Vagina (tissue), 2 donors: ENCODE measurements at regions not wholly inside any gene's neighbourhood (a gene's known extent, or its start where the extent isn't known, plus 50 kb on each side); places are given as distances from the start of the nearest gene placed in this dataset.

ENCODE experiments used
- DNase-seq, 2 donors: peaks; one replicate each; pipeline ENCODE4 v3.0.0-alpha.2; 2017; ENCODE audit errors: extremely low spot score in 2 of 2
- H3K27ac ChIP-seq: fragments of 200-600 bp; sonication (generic); one replicate; pipeline ENCODE4 v1.5.1; 2019
- H3K27me3 ChIP-seq: fragments of 200-600 bp; sonication (generic); one replicate; pipeline ENCODE4 v1.5.1; 2019
- H3K36me3 ChIP-seq, 2 donors: fragments of 200-600 bp; sonication (generic); one replicate each; pipeline ENCODE4 v1.5.1; 2017 to 2019
- H3K4me1 ChIP-seq: fragments of 200-600 bp; sonication (generic); one replicate; pipeline ENCODE4 v1.5.1; 2019
- H3K4me3 ChIP-seq, 2 donors: fragments of 200-600 bp; sonication (generic); 1 replicate in 1 of 2; 2 replicates in 1 of 2; pipeline ENCODE4 v1.5.1; 2016 to 2019
- H3K9me3 ChIP-seq: fragments of 200-600 bp; sonication (generic); one replicate; pipeline ENCODE4 v1.5.1; 2019
- POLR2A ChIP-seq, 2 donors: fragments of 450-650 bp; IDR thresholded peaks; one replicate each; pipeline ENCODE4 v1.6.1; 2017; ENCODE audit warnings: antibody characterized with exemption in 2 of 2, mild to moderate bottlenecking in 2 of 2, moderate library complexity in 2 of 2
- POLR2AphosphoS5 ChIP-seq, 2 donors: sonication (generic); formaldehyde crosslinking; IDR thresholded peaks; one replicate each; pipeline ENCODE4 v1.9.0; 2017; ENCODE audit warnings: antibody characterized with exemption in 2 of 2, mild to moderate bottlenecking in 2 of 2, low read depth in 1 of 2; ENCODE audit not compliant: insufficient read depth in 1 of 2
- intact Hi-C: fragments of 100-400 bp; cut with DNase I; formaldehyde crosslinking; loops from one replicate; pipeline ENCODE4 v1.15.1; 2023
- TF ChIP-seq, protein P1 (sequence below), 3 experiments: fragments of 450-650 bp in 2 of 3; fragments of 200-600 bp in 1 of 3; sonication (generic) in 1 of 3; IDR thresholded peaks; one replicate each; pipeline ENCODE4 v1.5.1; 2017 to 2019; ENCODE audit warnings: antibody characterized with exemption in 3 of 3, mild to moderate bottlenecking in 2 of 3, moderate library complexity in 2 of 3

DNA sequence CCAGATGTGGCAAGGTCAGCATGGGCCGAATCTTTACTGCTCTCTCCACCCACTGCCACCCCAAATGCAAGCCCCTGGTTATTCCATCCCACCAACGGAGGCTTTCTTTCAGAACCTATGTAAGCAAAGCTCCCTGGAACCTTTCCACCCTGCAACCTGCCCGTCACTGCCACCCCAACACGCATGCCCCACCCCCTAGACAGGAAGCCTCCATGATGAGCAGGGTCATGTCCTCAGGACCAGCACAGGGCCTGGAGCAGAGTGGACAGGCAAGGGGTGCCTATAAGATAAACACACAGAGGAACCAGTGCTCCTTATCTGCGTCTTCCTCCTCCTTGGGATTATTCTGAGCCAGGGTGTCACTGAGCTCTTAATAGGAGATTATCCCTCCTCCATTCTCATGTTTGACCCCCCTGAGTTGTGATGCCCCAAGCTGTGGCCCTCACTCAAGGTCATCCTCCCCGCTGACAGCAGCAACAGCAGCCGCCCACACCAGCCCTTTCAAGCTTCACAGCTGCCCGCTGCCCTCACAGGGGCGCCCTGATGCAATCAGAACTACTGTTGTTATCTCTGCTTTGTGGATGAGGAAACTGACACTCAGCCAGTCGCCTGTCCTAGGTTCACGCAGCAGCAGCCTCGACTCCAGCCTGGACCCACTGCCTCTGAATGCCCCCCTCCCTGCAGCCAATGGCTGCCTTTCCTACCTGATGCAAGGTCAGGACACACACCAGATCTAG is 647.3 kb downstream of the TBC1D22A start:
- intact Hi-C loops: no loop called here
- Histone ChIP-seq H3K36me3 (no peaks in the 10 kb centered on the region), H3K4me3 (no peak overlapping the region), H3K4me1 (no peaks in the 10 kb centered on the region), H3K27ac (no peak overlapping the region), H3K9me3 (no peaks in the 10 kb centered on the region), H3K27me3 (no peaks in the 10 kb centered on the region)
- no peak for TF ChIP-seq POLR2A (IDR thresholded peaks at IDR 0.05)
- TF ChIP-seq POLR2AphosphoS5 (IDR thresholded peaks at IDR 0.05; ENCODE audit: insufficient read depth in 1 of 2, low read depth in 1 of 2): no peak
- TF ChIP-seq, protein P1, sequence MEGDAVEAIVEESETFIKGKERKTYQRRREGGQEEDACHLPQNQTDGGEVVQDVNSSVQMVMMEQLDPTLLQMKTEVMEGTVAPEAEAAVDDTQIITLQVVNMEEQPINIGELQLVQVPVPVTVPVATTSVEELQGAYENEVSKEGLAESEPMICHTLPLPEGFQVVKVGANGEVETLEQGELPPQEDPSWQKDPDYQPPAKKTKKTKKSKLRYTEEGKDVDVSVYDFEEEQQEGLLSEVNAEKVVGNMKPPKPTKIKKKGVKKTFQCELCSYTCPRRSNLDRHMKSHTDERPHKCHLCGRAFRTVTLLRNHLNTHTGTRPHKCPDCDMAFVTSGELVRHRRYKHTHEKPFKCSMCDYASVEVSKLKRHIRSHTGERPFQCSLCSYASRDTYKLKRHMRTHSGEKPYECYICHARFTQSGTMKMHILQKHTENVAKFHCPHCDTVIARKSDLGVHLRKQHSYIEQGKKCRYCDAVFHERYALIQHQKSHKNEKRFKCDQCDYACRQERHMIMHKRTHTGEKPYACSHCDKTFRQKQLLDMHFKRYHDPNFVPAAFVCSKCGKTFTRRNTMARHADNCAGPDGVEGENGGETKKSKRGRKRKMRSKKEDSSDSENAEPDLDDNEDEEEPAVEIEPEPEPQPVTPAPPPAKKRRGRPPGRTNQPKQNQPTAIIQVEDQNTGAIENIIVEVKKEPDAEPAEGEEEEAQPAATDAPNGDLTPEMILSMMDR (IDR thresholded peaks at IDR 0.05): no peak
- DNase-seq: peak in 1 of 2 donors; percentile 84

DNA sequence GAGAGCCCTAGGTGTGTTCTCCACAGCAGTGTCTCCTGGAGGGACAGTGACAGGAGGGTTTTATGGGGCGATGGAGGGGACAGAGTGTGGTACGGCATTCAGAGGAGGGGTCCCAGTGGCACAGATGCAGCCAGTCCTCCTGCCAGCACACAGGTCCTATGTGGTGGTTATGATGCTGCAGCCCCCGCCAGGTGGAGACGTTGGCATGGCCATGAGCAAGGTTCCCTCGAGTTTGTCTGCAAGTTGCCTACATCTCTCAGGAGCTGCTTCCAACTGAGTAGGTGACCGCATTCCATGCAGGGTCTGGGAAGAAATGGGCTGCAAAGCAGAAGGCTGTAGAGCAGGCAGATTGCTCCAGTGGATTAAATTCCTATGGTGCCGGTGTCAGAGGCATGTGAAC is 646.0 kb downstream of the TBC1D22A start:
- no peaks in the 10 kb centered on the region for H3K27me3 ChIP-seq

DNA sequence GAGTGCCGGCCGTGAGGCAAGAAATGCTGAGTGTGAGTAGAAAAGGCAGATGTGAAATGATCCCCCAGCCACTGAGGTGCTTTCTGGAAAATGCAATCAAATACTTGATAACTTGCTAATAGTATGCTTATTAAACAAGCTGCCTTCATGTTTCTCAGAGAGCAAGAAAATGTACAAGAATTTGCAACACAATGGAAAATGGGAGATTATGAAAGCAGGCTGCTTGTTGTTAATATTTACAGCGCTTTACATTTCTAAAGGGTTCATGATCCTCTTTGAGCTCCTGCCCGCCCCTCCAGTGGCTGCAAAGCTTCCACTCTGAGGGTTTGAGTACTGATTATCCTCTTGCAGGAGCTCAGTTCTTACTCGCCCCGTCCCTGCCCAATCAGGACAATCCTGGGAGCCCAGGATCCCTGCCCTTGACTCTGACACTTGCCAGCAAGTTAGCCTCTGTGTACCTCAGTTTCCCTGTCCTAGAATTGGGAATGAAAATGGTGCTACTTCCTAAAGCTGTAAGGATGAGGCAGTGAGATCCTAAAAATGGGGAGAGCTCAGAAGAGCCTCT is 645.1 kb downstream of the TBC1D22A start:
- H3K27ac ChIP-seq: no peak overlapping the region
- TF ChIP-seq, protein P1 (IDR thresholded peaks at IDR 0.05): no peak
- TF ChIP-seq POLR2A (IDR thresholded peaks at IDR 0.05): no peak
- TF ChIP-seq POLR2AphosphoS5 (IDR thresholded peaks at IDR 0.05; ENCODE audit: insufficient read depth in 1 of 2, low read depth in 1 of 2): no peak
- no peaks in the 10 kb centered on the region for H3K36me3 ChIP-seq
- no peak overlapping the region for H3K4me3 ChIP-seq
- H3K4me1 ChIP-seq: no peaks in the 10 kb centered on the region
- peak in 1 of 2 donors; percentile 79 for DNase-seq
- H3K9me3 ChIP-seq: no peaks in the 10 kb centered on the region
- intact Hi-C loops: no loop called here
- no peaks in the 10 kb centered on the region for H3K27me3 ChIP-seq

More for the DNA sequence above, 646.0 kb downstream of the TBC1D22A start:
- intact Hi-C loops: no loop called here
- no peaks in the 10 kb centered on the region for H3K9me3 ChIP-seq
- DNase-seq: peak in 1 of 2 donors; percentile 72
- H3K36me3 ChIP-seq: no peaks in the 10 kb centered on the region
- no peak overlapping the region for H3K4me3 ChIP-seq
- TF ChIP-seq, protein P1 (IDR thresholded peaks at IDR 0.05): no peak
- no peak for TF ChIP-seq POLR2A (IDR thresholded peaks at IDR 0.05)
- TF ChIP-seq POLR2AphosphoS5 (IDR thresholded peaks at IDR 0.05; ENCODE audit: insufficient read depth in 1 of 2, low read depth in 1 of 2): no peak
- H3K27ac ChIP-seq: no peak overlapping the region
- no peaks in the 10 kb centered on the region for H3K4me1 ChIP-seq

DNA sequence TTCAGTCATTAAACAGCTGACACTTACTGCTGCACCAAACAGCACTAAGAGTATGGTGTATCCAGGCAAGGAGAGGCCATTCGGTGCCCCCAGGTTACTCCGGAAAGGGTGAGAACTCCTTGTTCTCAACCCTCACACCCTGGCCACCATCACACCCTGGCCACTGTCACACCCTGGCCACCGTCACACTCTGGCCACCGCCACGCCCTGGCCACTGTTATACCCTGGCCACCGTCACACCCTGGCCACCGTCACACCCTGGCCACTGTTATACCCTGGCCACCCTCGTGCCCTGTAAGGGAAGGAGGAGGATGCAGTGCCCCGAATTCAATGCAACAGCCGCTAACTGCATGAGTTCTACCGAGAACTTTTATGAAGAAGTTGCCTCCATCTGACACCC is 644.4 kb downstream of the TBC1D22A start:
- Histone ChIP-seq H3K9me3 (no peaks in the 10 kb centered on the region), H3K27ac (no peak overlapping the region), H3K27me3 (no peaks in the 10 kb centered on the region), H3K36me3 (no peaks in the 10 kb centered on the region), H3K4me3 (no peak overlapping the region), H3K4me1 (no peaks in the 10 kb centered on the region)
- TF ChIP-seq, protein P1 (IDR thresholded peaks at IDR 0.05): no peak
- TF ChIP-seq POLR2A (IDR thresholded peaks at IDR 0.05) (no peak), POLR2AphosphoS5 (IDR thresholded peaks at IDR 0.05; ENCODE audit: insufficient read depth in 1 of 2, low read depth in 1 of 2) (no peak)
- peak in 1 of 2 donors; percentile 37 for DNase-seq
- intact Hi-C loops: no loop called here
